RWPE2 (cell line): ENCODE measurements at regions not wholly inside any gene's neighbourhood (a gene's known extent, or its start where the extent isn't known, plus 50 kb on each side); places are given as distances from the start of the nearest gene placed in this dataset.
"Not testable (repeated sequence)": the region's sequence is repeated elsewhere in the genome, so short reads cannot be mapped to it uniquely, and the experiment has no call there.

Experiments used
- ATAC-seq: fragments of 200-7000 bp; cut with Tn5 transposase; 3 replicates; pipeline ENCODE4 v1.9.1; 2021; ENCODE audit warnings: low read depth
- DNase-seq: peaks from one replicate; pipeline ENCODE4 v3.0.0-alpha.2; 2020; ENCODE audit warnings: low spot score
- H3K27ac ChIP-seq: fragments of 450-650 bp; 2 replicates; pipeline ENCODE4 v1.5.1; 2017; ENCODE audit warnings: mild to moderate bottlenecking; ENCODE audit not compliant: poor library complexity, severe bottlenecking
- H3K27me3 ChIP-seq: fragments of 250-450 bp; sonication (Bioruptor Pico); 2 replicates; pipeline ENCODE4 v1.5.1; 2021; ENCODE audit warnings: mild to moderate bottlenecking, moderate library complexity; ENCODE audit not compliant: insufficient read depth, poor library complexity, severe bottlenecking
- H3K36me3 ChIP-seq: fragments of 250-450 bp; sonication (Bioruptor Pico); 2 replicates; pipeline ENCODE4 v1.5.1; 2020; ENCODE audit warnings: low read depth, mild to moderate bottlenecking, moderate library complexity
- H3K4me1 ChIP-seq: fragments of 250-450 bp; sonication (Bioruptor Pico); 2 replicates; pipeline ENCODE4 v1.5.1; 2021; ENCODE audit warnings: mild to moderate bottlenecking, moderate library complexity; ENCODE audit not compliant: insufficient read depth, poor library complexity, severe bottlenecking
- H3K4me3 ChIP-seq: fragments of 250-450 bp; sonication (Bioruptor Pico); 2 replicates; pipeline ENCODE4 v1.5.1; 2021; ENCODE audit warnings: mild to moderate bottlenecking, moderate library complexity; ENCODE audit not compliant: severe bottlenecking
- H3K9me3 ChIP-seq: fragments of 250-450 bp; sonication (Bioruptor Pico); 2 replicates; pipeline ENCODE4 v1.5.1; 2021; ENCODE audit warnings: mild to moderate bottlenecking, moderate library complexity; ENCODE audit not compliant: severe bottlenecking
- TF ChIP-seq, protein P1 (sequence below): fragments of 450-650 bp; IDR thresholded peaks from one replicate; pipeline ENCODE4 v1.5.1; 2017; ENCODE audit warnings: mild to moderate bottlenecking, moderate library complexity; ENCODE audit not compliant: poor library complexity, severe bottlenecking

DNA sequence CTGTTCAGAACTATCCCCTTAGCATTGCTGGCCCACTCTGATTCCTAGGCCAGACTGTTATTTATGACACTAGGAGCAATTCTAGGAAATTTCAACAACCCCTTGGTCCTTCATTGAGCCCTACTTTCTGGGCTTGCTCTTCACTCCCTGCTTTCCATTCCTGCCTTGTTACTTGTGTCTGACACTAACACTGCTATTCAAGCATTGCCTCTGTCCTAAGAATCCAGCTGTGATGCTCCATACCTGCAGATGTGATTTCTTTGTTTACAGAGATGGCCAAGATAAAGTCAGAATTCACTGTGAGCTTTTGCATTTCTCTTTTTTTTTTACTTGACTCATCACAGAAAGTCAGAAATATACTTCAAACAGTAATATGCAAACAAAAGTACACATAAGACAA is 377.2 kb upstream of the GOT2 start:
- no peaks in the 10 kb centered on the region for H3K27me3 ChIP-seq
- TF ChIP-seq, protein P1, sequence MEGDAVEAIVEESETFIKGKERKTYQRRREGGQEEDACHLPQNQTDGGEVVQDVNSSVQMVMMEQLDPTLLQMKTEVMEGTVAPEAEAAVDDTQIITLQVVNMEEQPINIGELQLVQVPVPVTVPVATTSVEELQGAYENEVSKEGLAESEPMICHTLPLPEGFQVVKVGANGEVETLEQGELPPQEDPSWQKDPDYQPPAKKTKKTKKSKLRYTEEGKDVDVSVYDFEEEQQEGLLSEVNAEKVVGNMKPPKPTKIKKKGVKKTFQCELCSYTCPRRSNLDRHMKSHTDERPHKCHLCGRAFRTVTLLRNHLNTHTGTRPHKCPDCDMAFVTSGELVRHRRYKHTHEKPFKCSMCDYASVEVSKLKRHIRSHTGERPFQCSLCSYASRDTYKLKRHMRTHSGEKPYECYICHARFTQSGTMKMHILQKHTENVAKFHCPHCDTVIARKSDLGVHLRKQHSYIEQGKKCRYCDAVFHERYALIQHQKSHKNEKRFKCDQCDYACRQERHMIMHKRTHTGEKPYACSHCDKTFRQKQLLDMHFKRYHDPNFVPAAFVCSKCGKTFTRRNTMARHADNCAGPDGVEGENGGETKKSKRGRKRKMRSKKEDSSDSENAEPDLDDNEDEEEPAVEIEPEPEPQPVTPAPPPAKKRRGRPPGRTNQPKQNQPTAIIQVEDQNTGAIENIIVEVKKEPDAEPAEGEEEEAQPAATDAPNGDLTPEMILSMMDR: no peak
- ATAC-seq (no peak), DNase-seq (no peak)
- H3K36me3 ChIP-seq: no peaks in the 10 kb centered on the region
- no peaks in the 10 kb centered on the region for H3K4me1 ChIP-seq
- H3K4me3 ChIP-seq: no peak overlapping the region
- H3K9me3 ChIP-seq: no peaks in the 10 kb centered on the region
- H3K27ac ChIP-seq: no peak overlapping the region

- H3K4me1 ChIP-seq: no peaks in the 10 kb centered on the region
- TF ChIP-seq, protein P1: no peak
- H3K36me3 ChIP-seq: no peaks in the 10 kb centered on the region
- no peak for DNase-seq
- peaks cover 3% of the 10 kb centered on the region for H3K27me3 ChIP-seq
- no peaks in the 10 kb centered on the region for H3K9me3 ChIP-seq
- no peak for ATAC-seq
- H3K4me3 ChIP-seq: no peak overlapping the region
- no peak overlapping the region for H3K27ac ChIP-seq
Observed at GRCh38 chr16:59108374-59108773, 374.3 kb upstream of the GOT2 start.

- DNase-seq, H3K27ac ChIP-seq, H3K4me3 ChIP-seq, H3K9me3 ChIP-seq, H3K27me3 ChIP-seq, H3K4me1 ChIP-seq, H3K36me3 ChIP-seq, ATAC-seq: not testable (repeated sequence)
Observed at GRCh38 chr16:59096682-59097081, 362.6 kb upstream of the GOT2 start.

- Histone ChIP-seq H3K36me3 (no peaks in the 10 kb centered on the region), H3K27me3 (peaks cover 2% of the 10 kb centered on the region), H3K27ac (no peak overlapping the region), H3K9me3 (no peaks in the 10 kb centered on the region), H3K4me1 (no peaks in the 10 kb centered on the region), H3K4me3 (no peak overlapping the region)
- TF ChIP-seq, protein P1: no peak
- DNase-seq (no peak), ATAC-seq (no peak)
Observed at GRCh38 chr16:59090541-59090940, 356.4 kb upstream of the GOT2 start.

- TF ChIP-seq, protein P1: no peak
- no peaks in the 10 kb centered on the region for H3K9me3 ChIP-seq
- no peak overlapping the region for H3K27ac ChIP-seq
- no peak overlapping the region for H3K4me3 ChIP-seq
- no peaks in the 10 kb centered on the region for H3K36me3 ChIP-seq
- peaks cover 10% of the 10 kb centered on the region for H3K27me3 ChIP-seq
- ATAC-seq: no peak
- H3K4me1 ChIP-seq: no peaks in the 10 kb centered on the region
- DNase-seq: no peak
Observed at GRCh38 chr16:59088431-59088830, 354.3 kb upstream of the GOT2 start.
